Hepatocyte (in vitro differentiated cells): ENCODE measurements at regions not wholly inside any gene's neighbourhood (a gene's known extent, or its start where the extent isn't known, plus 50 kb on each side); places are given as distances from the start of the nearest gene placed in this dataset.

Experiments used
- CTCF ChIP-seq: fragments of 200-600 bp; sonication (generic); IDR thresholded peaks from 2 replicates; pipeline ENCODE4 v1.5.1; 2016; ENCODE audit warnings: antibody characterized with exemption, mild to moderate bottlenecking; ENCODE audit not compliant: poor library complexity
- EZH2 ChIP-seq: fragments of 200-600 bp; sonication (generic); IDR thresholded peaks from 2 replicates; pipeline ENCODE4 v1.6.1; 2016; ENCODE audit warnings: antibody characterized with exemption, mild to moderate bottlenecking, borderline replicate concordance

DNA sequence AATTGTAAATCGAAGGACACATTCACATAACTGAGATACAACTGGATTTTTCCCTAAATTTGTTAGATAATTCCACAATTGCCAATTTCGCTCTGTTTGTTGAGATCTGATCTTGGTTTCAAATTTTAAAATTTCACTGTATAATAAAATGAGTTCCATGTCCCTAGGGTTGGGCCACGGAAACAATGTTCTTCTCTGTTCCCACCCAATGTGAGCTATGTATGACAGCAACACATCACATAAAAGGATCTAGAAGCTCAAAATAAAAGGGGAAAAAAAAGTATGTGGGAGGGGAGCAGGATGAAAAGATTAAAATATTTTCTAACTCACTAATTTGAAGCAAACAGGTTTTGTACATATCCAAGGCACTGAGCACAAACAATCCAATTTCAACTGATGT is 287.8 kb upstream of the MKLN1 start:
- TF ChIP-seq CTCF, result no peak
- no peak for TF ChIP-seq EZH2
